ENCODE measurements at regions not wholly inside any gene's neighbourhood (a gene's known extent, or its start where the extent isn't known, plus 50 kb on each side); places are given as distances from the start of the nearest gene placed in this dataset.

DNA sequence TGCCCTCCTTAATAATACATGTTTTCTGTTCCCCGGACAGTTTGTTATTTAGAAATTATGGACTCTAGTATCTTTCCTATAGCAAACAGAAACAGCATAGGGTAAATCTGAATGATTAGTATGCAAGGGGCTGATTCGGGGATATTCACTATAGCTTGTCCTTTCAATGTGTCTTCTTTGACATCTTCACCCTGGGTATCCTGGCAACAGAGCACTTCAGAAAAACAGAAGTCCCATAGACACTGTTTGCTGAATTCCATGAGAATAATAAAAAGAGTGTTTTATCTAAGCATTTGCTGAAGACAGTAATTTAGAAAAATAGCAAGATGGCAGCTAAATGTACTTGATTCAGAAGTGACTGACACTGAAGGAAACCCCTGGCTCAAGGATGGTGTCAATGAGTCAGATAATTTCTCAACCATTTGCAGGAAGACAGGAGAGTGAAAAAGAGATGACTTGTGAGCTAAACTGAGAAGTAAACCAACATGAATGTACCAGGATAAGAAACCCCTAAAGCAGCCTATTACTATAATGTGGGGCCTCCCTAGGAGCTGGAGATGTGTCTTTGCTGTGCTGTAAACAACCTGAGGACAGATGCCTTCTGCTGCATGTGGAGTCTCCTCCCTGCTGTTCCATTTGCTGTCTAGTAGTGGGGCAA lies 246.2 kb downstream of the MAN2A1 start:
- Histone ChIP-seq H3K9me1 (ENCODE audit: insufficient read depth, low read length) (no peaks in the 10 kb centered on the region), H3K9me3 (ENCODE audit: control insufficient read depth, insufficient read depth, low read length) (no peaks in the 10 kb centered on the region), H3K23ac (ENCODE audit: low read depth, low read length) (no peak overlapping the region), H3K4me2 (ENCODE audit: low read depth, low read length) (no peak overlapping the region), H3K79me1 (ENCODE audit: low read depth in 1 of 2, low read length in 2 of 2) (no peaks in the 10 kb centered on the region), H2BK120ac (ENCODE audit: low read depth, low read length) (no peak overlapping the region), H2BK15ac (ENCODE audit: low read depth, low read length) (no peak overlapping the region), H2AK5ac (ENCODE audit: low read depth, low read length) (no peak overlapping the region), H3K56ac (ENCODE audit: extremely low read depth, insufficient read depth, low read length) (no peak overlapping the region), H2AFZ (replicated peaks; ENCODE audit: low read length, poor library complexity) (no peak overlapping the region), H3K4me3 (ENCODE audit: insufficient read depth, low read depth, low read length) (no peak overlapping the region), H3K27ac (ENCODE audit: insufficient read depth, low read length) (no peak overlapping the region), H3K14ac (replicated peaks; ENCODE audit: low read depth, low read length) (no peak overlapping the region), H4K8ac (ENCODE audit: low read depth in 2 of 2, low read length in 2 of 2) (no peak overlapping the region), H3K9ac (ENCODE audit: low read depth, low read length) (no peak overlapping the region), H3K4me1 (ENCODE audit: control insufficient read depth, insufficient read depth, low read length) (no peaks in the 10 kb centered on the region), H2BK5ac (ENCODE audit: low read depth, low read length, poor library complexity, severe bottlenecking) (no peak overlapping the region), H4K91ac (ENCODE audit: insufficient read depth, low read depth, low read length) (no peak overlapping the region), H3K27me3 (ENCODE audit: control insufficient read depth, insufficient read depth, low read length) (no peaks in the 10 kb centered on the region; the same call in 1 of the 2 replicates), H4K20me1 (ENCODE audit: insufficient read depth, low read length) (no peaks in the 10 kb centered on the region), H2AK9ac (replicated peaks; ENCODE audit: low read depth, low read length, poor library complexity) (no peak overlapping the region), H3K4ac (ENCODE audit: low read depth, low read length) (no peak overlapping the region), H2BK20ac (ENCODE audit: low read depth, low read length) (no peak overlapping the region), H4K5ac (ENCODE audit: low read depth, low read length) (no peak overlapping the region), H3K36me3 (ENCODE audit: control insufficient read depth, insufficient read depth, low read length) (no peaks in the 10 kb centered on the region), H3K18ac (ENCODE audit: low read depth, low read length) (no peak overlapping the region)
- dilution Hi-C loops (cut with HindIII; ENCODE audit: low sequenced_read_pairs, unreplicated experiment) = no loop called here
- WGBS, 2 experiments (ENCODE audit: extremely low coverage in 2 of 2, insufficient read length in 1 of 2) = no CpG with 5 or more reads among the region's 2 CpGs
- intact Hi-C loops (cut with micrococcal nuclease) = loop anchor here (5.0 kb wide), 1 partner anchor 436 kb away; no protein-coding TSS in a partner anchor
- in situ Hi-C loops (cut with MboI; ENCODE audit: low sequenced_read_pairs) = no loop called here
- CTCF ChIA-PET = no interaction called here
- BruUV-seq (replicated peaks) = no TSS peak
- DNase-seq (no peak), ATAC-seq (ENCODE audit: low read depth) (no peak)
- TF ChIP-seq BHLHE40 (IDR thresholded peaks at IDR 0.05; ENCODE audit: low read depth, low read length) (no peak), CHD1 (IDR thresholded peaks at IDR 0.05; ENCODE audit: low read depth, low read length) (no peak), FOS (IDR thresholded peaks at IDR 0.05; ENCODE audit: low read depth, low read length) (no peak), CEBPB (IDR thresholded peaks at IDR 0.05; ENCODE audit: low read depth, low read length) (no peak), RCOR1 (IDR thresholded peaks at IDR 0.05; ENCODE audit: insufficient replicate concordance, low read length) (no peak), RFX5 (IDR thresholded peaks at IDR 0.05; ENCODE audit: low read depth, low read length) (no peak), SMC3 (IDR thresholded peaks at IDR 0.05; ENCODE audit: low read depth, low read length) (no peak), MAFK (IDR thresholded peaks at IDR 0.05; ENCODE audit: low read depth, low read length) (no peak)
- TF ChIP-seq, protein P1, sequence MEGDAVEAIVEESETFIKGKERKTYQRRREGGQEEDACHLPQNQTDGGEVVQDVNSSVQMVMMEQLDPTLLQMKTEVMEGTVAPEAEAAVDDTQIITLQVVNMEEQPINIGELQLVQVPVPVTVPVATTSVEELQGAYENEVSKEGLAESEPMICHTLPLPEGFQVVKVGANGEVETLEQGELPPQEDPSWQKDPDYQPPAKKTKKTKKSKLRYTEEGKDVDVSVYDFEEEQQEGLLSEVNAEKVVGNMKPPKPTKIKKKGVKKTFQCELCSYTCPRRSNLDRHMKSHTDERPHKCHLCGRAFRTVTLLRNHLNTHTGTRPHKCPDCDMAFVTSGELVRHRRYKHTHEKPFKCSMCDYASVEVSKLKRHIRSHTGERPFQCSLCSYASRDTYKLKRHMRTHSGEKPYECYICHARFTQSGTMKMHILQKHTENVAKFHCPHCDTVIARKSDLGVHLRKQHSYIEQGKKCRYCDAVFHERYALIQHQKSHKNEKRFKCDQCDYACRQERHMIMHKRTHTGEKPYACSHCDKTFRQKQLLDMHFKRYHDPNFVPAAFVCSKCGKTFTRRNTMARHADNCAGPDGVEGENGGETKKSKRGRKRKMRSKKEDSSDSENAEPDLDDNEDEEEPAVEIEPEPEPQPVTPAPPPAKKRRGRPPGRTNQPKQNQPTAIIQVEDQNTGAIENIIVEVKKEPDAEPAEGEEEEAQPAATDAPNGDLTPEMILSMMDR (conservative IDR thresholded peaks at IDR 0.05; ENCODE audit: low read depth, low read length) = no peak
- TF ChIP-seq, protein P2, sequence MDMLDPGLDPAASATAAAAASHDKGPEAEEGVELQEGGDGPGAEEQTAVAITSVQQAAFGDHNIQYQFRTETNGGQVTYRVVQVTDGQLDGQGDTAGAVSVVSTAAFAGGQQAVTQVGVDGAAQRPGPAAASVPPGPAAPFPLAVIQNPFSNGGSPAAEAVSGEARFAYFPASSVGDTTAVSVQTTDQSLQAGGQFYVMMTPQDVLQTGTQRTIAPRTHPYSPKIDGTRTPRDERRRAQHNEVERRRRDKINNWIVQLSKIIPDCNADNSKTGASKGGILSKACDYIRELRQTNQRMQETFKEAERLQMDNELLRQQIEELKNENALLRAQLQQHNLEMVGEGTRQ (IDR thresholded peaks at IDR 0.05; ENCODE audit: low read depth, low read length) = no peak
- POLR2A ChIA-PET (ENCODE audit: unreplicated experiment) = no interaction called here

Data from IMR-90 (cell line).